H9 (cell line): ENCODE measurements at regions not wholly inside any gene's neighbourhood (a gene's known extent, or its start where the extent isn't known, plus 50 kb on each side); places are given as distances from the start of the nearest gene placed in this dataset.

Experiments
- DNase-seq: peaks from one replicate; pipeline ENCODE4 v3.0.0-alpha.2; 2017
- H2AFZ ChIP-seq: one replicate; pipeline ENCODE4 v1.6.1; 2013; ENCODE audit warnings: mild to moderate bottlenecking, low read length, control low read depth, moderate library complexity
- H2AK5ac ChIP-seq: 2 replicates; pipeline ENCODE4 v1.6.1; 2013; ENCODE audit warnings: low read length, control low read depth, mixed read lengths; ENCODE audit not compliant: insufficient read length
- H2BK120ac ChIP-seq: one replicate; pipeline ENCODE4 v1.6.1; 2013; ENCODE audit warnings: low read depth, mild to moderate bottlenecking, low read length, control low read depth, inconsistent platforms; ENCODE audit not compliant: poor library complexity, severe bottlenecking
- H2BK12ac ChIP-seq: 2 replicates; pipeline ENCODE4 v1.6.1; 2013; ENCODE audit warnings: low read length, control low read depth, mixed read lengths, low read depth; ENCODE audit not compliant: insufficient read length
- H2BK15ac ChIP-seq: 2 replicates; pipeline ENCODE4 v1.6.1; 2013; ENCODE audit warnings: low read depth, low read length, control low read depth
- H2BK20ac ChIP-seq: one replicate; pipeline ENCODE4 v1.6.1; 2013; ENCODE audit warnings: low read depth, mild to moderate bottlenecking, low read length, control low read depth, inconsistent platforms; ENCODE audit not compliant: poor library complexity, severe bottlenecking
- H2BK5ac ChIP-seq: 2 replicates; pipeline ENCODE4 v1.6.1; 2013; ENCODE audit warnings: low read length, control low read depth, mixed read lengths; ENCODE audit not compliant: insufficient read length
- H3K14ac ChIP-seq: 2 replicates; pipeline ENCODE4 v1.6.1; 2013; ENCODE audit warnings: low read length, control low read depth; ENCODE audit not compliant: insufficient read depth
- H3K18ac ChIP-seq: 2 replicates; pipeline ENCODE4 v1.6.1; 2013; ENCODE audit warnings: low read depth, mild to moderate bottlenecking, mixed read lengths, low read length, control low read depth; ENCODE audit not compliant: insufficient read length
- H3K23ac ChIP-seq: 2 replicates; pipeline ENCODE4 v1.6.1; 2013; ENCODE audit warnings: low read length, control low read depth, mixed read lengths, low read depth; ENCODE audit not compliant: insufficient read length
- H3K23me2 ChIP-seq: 2 replicates; pipeline ENCODE4 v1.6.1; 2013; ENCODE audit warnings: low read depth, mild to moderate bottlenecking, mixed read lengths, low read length, control low read depth; ENCODE audit not compliant: insufficient read length, poor library complexity, severe bottlenecking
- H3K27ac ChIP-seq: 2 replicates; pipeline ENCODE4 v1.5.1; 2013; ENCODE audit warnings: low read length, control low read depth, mixed read lengths, low read depth; ENCODE audit not compliant: insufficient read length
- H3K27me3 ChIP-seq: 2 replicates; pipeline ENCODE4 v1.6.1; 2013; ENCODE audit warnings: low read length, control low read depth, inconsistent platforms; ENCODE audit not compliant: insufficient read depth
- H3K4ac ChIP-seq: 2 replicates; pipeline ENCODE4 v1.6.1; 2013; ENCODE audit warnings: low read depth, mild to moderate bottlenecking, control low read depth, inconsistent platforms, low read length, moderate library complexity
- H3K4me1 ChIP-seq: 2 replicates; pipeline ENCODE4 v1.6.1; 2013; ENCODE audit warnings: low read length, control low read depth, inconsistent platforms; ENCODE audit not compliant: insufficient read depth
- H3K4me2 ChIP-seq: 2 replicates; pipeline ENCODE4 v1.6.1; 2013; ENCODE audit warnings: low read length, control low read depth, mixed read lengths; ENCODE audit not compliant: insufficient read length, insufficient read depth
- H3K56ac ChIP-seq: 2 replicates; pipeline ENCODE4 v1.6.1; 2013; ENCODE audit warnings: low read depth, mild to moderate bottlenecking, mixed read lengths, low read length, control low read depth; ENCODE audit not compliant: insufficient read length
- H3K79me1 ChIP-seq: 2 replicates; pipeline ENCODE4 v1.6.1; 2013; ENCODE audit warnings: low read depth, mild to moderate bottlenecking, moderate library complexity, low read length, control low read depth, inconsistent platforms; ENCODE audit not compliant: insufficient read depth, poor library complexity, severe bottlenecking
- H3K79me2 ChIP-seq: 2 replicates; pipeline ENCODE4 v1.6.1; 2013; ENCODE audit warnings: low read length, control low read depth, inconsistent platforms; ENCODE audit not compliant: insufficient read depth
- H3K9ac ChIP-seq: 2 replicates; pipeline ENCODE4 v1.6.1; 2013; ENCODE audit warnings: low read length, control low read depth, mixed read lengths; ENCODE audit not compliant: insufficient read length; ENCODE audit errors: extremely low read depth
- H3K9me3 ChIP-seq: one replicate; pipeline ENCODE4 v1.6.1; 2013; ENCODE audit warnings: low read depth, low read length, inconsistent platforms; ENCODE audit not compliant: control insufficient read depth
- H3T11ph ChIP-seq: one replicate; pipeline ENCODE4 v1.6.1; 2013; ENCODE audit warnings: mild to moderate bottlenecking, low read length, control low read depth, inconsistent platforms
- H4K20me1 ChIP-seq: one replicate; pipeline ENCODE4 v1.6.1; 2013; ENCODE audit not compliant: control insufficient read depth, insufficient read length, insufficient read depth
- H4K5ac ChIP-seq: 2 replicates; pipeline ENCODE4 v1.6.1; 2013; ENCODE audit warnings: low read depth, mild to moderate bottlenecking, mixed read lengths, low read length, control low read depth; ENCODE audit not compliant: insufficient read length
- H4K8ac ChIP-seq: replicated peaks from 2 replicates; pipeline ENCODE4 v1.6.1; 2013; ENCODE audit warnings: low read length, control low read depth, mixed read lengths, low read depth; ENCODE audit not compliant: insufficient read length
- H4K91ac ChIP-seq: 2 replicates; pipeline ENCODE4 v1.6.1; 2013; ENCODE audit warnings: low read depth, mild to moderate bottlenecking, moderate library complexity, mixed read lengths, low read length, control low read depth; ENCODE audit not compliant: insufficient read length
- H3K27ac Mint-ChIP-seq, 3 experiments: 2 replicates in 2 of 3; 3 replicates in 1 of 3; pipeline ENCODE4 v1.8.0; 2020 to 2021; ENCODE audit warnings: mixed read lengths in 3 of 3, mild to moderate bottlenecking in 1 of 3, moderate library complexity in 1 of 3
- H3K27me3 Mint-ChIP-seq: 2 replicates; pipeline ENCODE4 v1.8.0; 2021; ENCODE audit warnings: low read depth, mild to moderate bottlenecking, moderate library complexity, mixed read lengths
- H3K36me3 Mint-ChIP-seq, 3 experiments: 2 replicates in 2 of 3; 3 replicates in 1 of 3; pipeline ENCODE4 v1.8.0; 2020 to 2021; ENCODE audit warnings: low read depth in 3 of 3, mixed read lengths in 3 of 3; ENCODE audit not compliant: insufficient read depth in 1 of 3
- H3K4me1 Mint-ChIP-seq, 2 experiments: 2 replicates each; pipeline ENCODE4 v1.8.0; 2020; ENCODE audit warnings: mixed read lengths in 2 of 2
- H3K4me3 Mint-ChIP-seq, 2 experiments: 2 replicates in 1 of 2; 3 replicates in 1 of 2; pipeline ENCODE4 v1.8.0; 2020 to 2021; ENCODE audit warnings: mild to moderate bottlenecking in 2 of 2, mixed read lengths in 2 of 2, moderate library complexity in 1 of 2
- H3K9me3 Mint-ChIP-seq, 2 experiments: 2 replicates in 1 of 2; 3 replicates in 1 of 2; pipeline ENCODE4 v1.8.0; 2020; ENCODE audit warnings: mild to moderate bottlenecking in 2 of 2, mixed read lengths in 2 of 2, moderate library complexity in 1 of 2
- WGBS: extraction: QIAGEN DNeasy Blood & Tissue Kit; methylation state at CpG from one replicate; pipeline ENCODE4 v1.1.7; 2013; ENCODE audit warnings: missing lambda C conversion rate, low lambda C conversion rate, mixed read lengths; ENCODE audit not compliant: insufficient read length; ENCODE audit errors: extremely low coverage; 5-methylcytosine and 5-hydroxymethylcytosine counted together
- TF ChIP-seq, protein P1 (sequence below): fragments of 200-600 bp; sonication (generic); conservative IDR thresholded peaks from 3 replicates; pipeline ENCODE4 v1.8.0; 2021; ENCODE audit warnings: antibody characterized with exemption, mild to moderate bottlenecking

DNA sequence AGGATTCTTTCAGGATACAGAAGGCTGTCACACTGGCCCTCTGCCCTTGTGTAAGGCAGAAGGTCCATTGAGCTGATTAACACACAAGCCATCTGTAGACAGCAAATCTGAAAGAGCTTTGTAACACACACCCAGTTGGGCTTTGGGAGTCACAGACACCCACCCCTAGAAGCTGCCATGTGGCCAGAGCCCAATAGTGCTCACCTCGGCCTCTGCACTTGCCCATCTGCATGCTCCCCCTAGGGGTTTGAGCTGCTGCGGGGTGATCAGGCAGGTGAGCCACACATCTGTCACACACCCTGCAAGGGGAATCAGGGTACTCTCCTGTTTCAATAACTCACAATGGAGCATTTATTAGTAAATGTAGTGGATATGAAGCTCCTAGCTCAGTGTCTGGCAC is 138.3 kb downstream of the CHD9NB start:
- Histone ChIP-seq H3K4me1 (no peaks in the 10 kb centered on the region), H3K9ac (no peak overlapping the region), H2BK12ac (no peak overlapping the region), H2BK5ac (no peak overlapping the region), H2AFZ (no peak overlapping the region), H2BK20ac (peak overlapping the region; percentile 3), H3K27ac (no peak overlapping the region), H2AK5ac (no peak overlapping the region), H3K56ac (no peak overlapping the region), H4K8ac (no peak overlapping the region), H3K23ac (no peak overlapping the region), H3K27me3 (no peaks in the 10 kb centered on the region), H2BK15ac (no peak overlapping the region), H3K79me2 (no peaks in the 10 kb centered on the region), H2BK120ac (no peak overlapping the region), H3K9me3 (no peaks in the 10 kb centered on the region), H3K18ac (no peak overlapping the region), H3K4ac (no peak overlapping the region), H3K23me2 (no peaks in the 10 kb centered on the region), H3K4me2 (no peak overlapping the region), H4K5ac (no peak overlapping the region), H3T11ph (no peak overlapping the region), H4K20me1 (no peaks in the 10 kb centered on the region), H3K79me1 (no peaks in the 10 kb centered on the region), H3K14ac (no peak overlapping the region), H4K91ac (no peak overlapping the region)
- TF ChIP-seq, protein P1, sequence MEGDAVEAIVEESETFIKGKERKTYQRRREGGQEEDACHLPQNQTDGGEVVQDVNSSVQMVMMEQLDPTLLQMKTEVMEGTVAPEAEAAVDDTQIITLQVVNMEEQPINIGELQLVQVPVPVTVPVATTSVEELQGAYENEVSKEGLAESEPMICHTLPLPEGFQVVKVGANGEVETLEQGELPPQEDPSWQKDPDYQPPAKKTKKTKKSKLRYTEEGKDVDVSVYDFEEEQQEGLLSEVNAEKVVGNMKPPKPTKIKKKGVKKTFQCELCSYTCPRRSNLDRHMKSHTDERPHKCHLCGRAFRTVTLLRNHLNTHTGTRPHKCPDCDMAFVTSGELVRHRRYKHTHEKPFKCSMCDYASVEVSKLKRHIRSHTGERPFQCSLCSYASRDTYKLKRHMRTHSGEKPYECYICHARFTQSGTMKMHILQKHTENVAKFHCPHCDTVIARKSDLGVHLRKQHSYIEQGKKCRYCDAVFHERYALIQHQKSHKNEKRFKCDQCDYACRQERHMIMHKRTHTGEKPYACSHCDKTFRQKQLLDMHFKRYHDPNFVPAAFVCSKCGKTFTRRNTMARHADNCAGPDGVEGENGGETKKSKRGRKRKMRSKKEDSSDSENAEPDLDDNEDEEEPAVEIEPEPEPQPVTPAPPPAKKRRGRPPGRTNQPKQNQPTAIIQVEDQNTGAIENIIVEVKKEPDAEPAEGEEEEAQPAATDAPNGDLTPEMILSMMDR: peak; percentile 50
- Mint-ChIP-seq H3K27me3 (no peaks in the 10 kb centered on the region), H3K4me1 (peaks cover 0 to 5% of the 10 kb centered on the region in 2 experiments; a peak in 2 of 4 replicates), H3K27ac (no peak overlapping the region; a peak in 1 of 7 replicates), H3K9me3 (no peaks in the 10 kb centered on the region), H3K4me3 (no peak overlapping the region), H3K36me3 (no peaks in the 10 kb centered on the region)
- peak; percentile 45 for DNase-seq
- WGBS: no CpG with 5 or more reads among the region's 2 CpGs
